ENCODE measurements at regions not wholly inside any gene's neighbourhood (a gene's known extent, or its start where the extent isn't known, plus 50 kb on each side); places are given as distances from the start of the nearest gene placed in this dataset.

GRCh38 chr1:87642581-87643221, 314.0 kb downstream of the LMO4 start:
- TF ChIP-seq POLR2AphosphoS5 (IDR thresholded peaks at IDR 0.05; ENCODE audit: low read depth, low read length) (no peak), CTCF (IDR thresholded peaks at IDR 0.05) (no peak)

Measured in Panc1 (cell line).